ENCODE measurements at regions not wholly inside any gene's neighbourhood (a gene's known extent, or its start where the extent isn't known, plus 50 kb on each side); places are given as distances from the start of the nearest gene placed in this dataset.

GRCh38 chr14:26067786-26068459 is 529.9 kb downstream of the NOVA1 start:
- no peaks in the 10 kb centered on the region for H3K27me3 ChIP-seq (ENCODE audit: low read depth, low read length)
- H4K20me1 ChIP-seq (ENCODE audit: insufficient read depth, low read length): no peaks in the 10 kb centered on the region
- H3K9me3 ChIP-seq (ENCODE audit: insufficient read depth, low read length): no peaks in the 10 kb centered on the region
- TF ChIP-seq EZH2phosphoT487 (IDR thresholded peaks at IDR 0.05; ENCODE audit: low read depth): no peak
- no peak for TF ChIP-seq CTCF (IDR thresholded peaks at IDR 0.05; ENCODE audit: low read depth, low read length)
- H3K4me1 ChIP-seq (ENCODE audit: low read length): no peaks in the 10 kb centered on the region
- no peaks in the 10 kb centered on the region for H3K79me2 ChIP-seq (ENCODE audit: low read length)
- H3K4me2 ChIP-seq (ENCODE audit: low read length): no peak overlapping the region
- H3K27ac ChIP-seq (ENCODE audit: low read length): no peak overlapping the region
- H3K9ac ChIP-seq (ENCODE audit: low read length): no peak overlapping the region
- no peaks in the 10 kb centered on the region for H3K36me3 ChIP-seq (replicated peaks; ENCODE audit: low read depth, low read length)
- H2AFZ ChIP-seq (ENCODE audit: low read depth, low read length): no peak overlapping the region
- H3K4me3 ChIP-seq (ENCODE audit: low read length): no peak overlapping the region

GRCh38 chr14:26067341-26067740 is 530.5 kb downstream of the NOVA1 start:
- Histone ChIP-seq H3K79me2 (ENCODE audit: low read length) (no peaks in the 10 kb centered on the region), H2AFZ (ENCODE audit: low read depth, low read length) (no peak overlapping the region), H3K4me1 (ENCODE audit: low read length) (no peaks in the 10 kb centered on the region), H3K4me3 (ENCODE audit: low read length) (no peak overlapping the region), H3K36me3 (replicated peaks; ENCODE audit: low read depth, low read length) (no peaks in the 10 kb centered on the region), H3K9ac (ENCODE audit: low read length) (no peak overlapping the region), H4K20me1 (ENCODE audit: insufficient read depth, low read length) (no peaks in the 10 kb centered on the region), H3K4me2 (ENCODE audit: low read length) (no peak overlapping the region), H3K27me3 (ENCODE audit: low read depth, low read length) (no peaks in the 10 kb centered on the region), H3K9me3 (ENCODE audit: insufficient read depth, low read length) (no peaks in the 10 kb centered on the region), H3K27ac (ENCODE audit: low read length) (no peak overlapping the region)
- TF ChIP-seq CTCF (IDR thresholded peaks at IDR 0.05; ENCODE audit: low read depth, low read length) (no peak), EZH2phosphoT487 (IDR thresholded peaks at IDR 0.05; ENCODE audit: low read depth) (no peak)

- Histone ChIP-seq H3K4me1 (ENCODE audit: low read length) (no peaks in the 10 kb centered on the region), H3K27ac (ENCODE audit: low read length) (no peak overlapping the region), H3K36me3 (replicated peaks; ENCODE audit: low read depth, low read length) (no peaks in the 10 kb centered on the region), H3K9me3 (ENCODE audit: insufficient read depth, low read length) (no peaks in the 10 kb centered on the region), H2AFZ (ENCODE audit: low read depth, low read length) (no peak overlapping the region), H3K4me2 (ENCODE audit: low read length) (no peak overlapping the region), H3K27me3 (ENCODE audit: low read depth, low read length) (no peaks in the 10 kb centered on the region), H3K9ac (ENCODE audit: low read length) (no peak overlapping the region), H3K79me2 (ENCODE audit: low read length) (no peaks in the 10 kb centered on the region), H3K4me3 (ENCODE audit: low read length) (no peak overlapping the region), H4K20me1 (ENCODE audit: insufficient read depth, low read length) (no peaks in the 10 kb centered on the region)
- TF ChIP-seq CTCF (IDR thresholded peaks at IDR 0.05; ENCODE audit: low read depth, low read length) (no peak), EZH2phosphoT487 (IDR thresholded peaks at IDR 0.05; ENCODE audit: low read depth) (no peak)
Observed at GRCh38 chr14:26056036-26056616, 541.7 kb downstream of the NOVA1 start.

DNA sequence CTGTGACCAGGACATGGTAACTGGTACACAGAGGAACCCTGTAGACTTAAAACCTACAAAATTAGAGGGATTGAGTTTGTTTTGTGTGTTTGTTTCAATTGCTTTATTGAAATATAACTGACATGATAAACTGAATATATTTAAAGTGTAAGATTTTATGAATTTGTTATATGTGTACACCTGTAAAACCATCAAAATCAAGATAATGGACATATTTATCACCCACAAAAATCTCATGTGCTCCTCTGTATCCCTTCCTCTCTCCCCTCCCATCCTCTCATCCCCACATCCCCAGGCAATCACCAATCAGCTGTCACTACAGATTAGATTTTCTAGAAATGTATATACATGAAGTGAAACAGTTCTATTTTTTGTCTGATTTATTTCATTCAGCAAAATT is 565.5 kb downstream of the NOVA1 start:
- no peaks in the 10 kb centered on the region for H4K20me1 ChIP-seq (ENCODE audit: insufficient read depth, low read length)
- H3K79me2 ChIP-seq (ENCODE audit: low read length): no peaks in the 10 kb centered on the region
- H3K9ac ChIP-seq (ENCODE audit: low read length): no peak overlapping the region

More for the DNA sequence above, 565.5 kb downstream of the NOVA1 start:
- Histone ChIP-seq H3K36me3 (replicated peaks; ENCODE audit: low read depth, low read length) (no peaks in the 10 kb centered on the region), H3K4me3 (ENCODE audit: low read length) (no peak overlapping the region), H3K4me1 (ENCODE audit: low read length) (no peaks in the 10 kb centered on the region), H3K27ac (ENCODE audit: low read length) (no peak overlapping the region), H3K27me3 (ENCODE audit: low read depth, low read length) (peaks cover 17% of the 10 kb centered on the region), H3K9me3 (ENCODE audit: insufficient read depth, low read length) (no peaks in the 10 kb centered on the region), H2AFZ (ENCODE audit: low read depth, low read length) (no peak overlapping the region), H3K4me2 (ENCODE audit: low read length) (no peak overlapping the region)
- TF ChIP-seq EZH2phosphoT487 (IDR thresholded peaks at IDR 0.05; ENCODE audit: low read depth): no peak
- TF ChIP-seq CTCF (IDR thresholded peaks at IDR 0.05; ENCODE audit: low read depth, low read length): no peak
